ENCODE measurements at regions not wholly inside any gene's neighbourhood (a gene's known extent, or its start where the extent isn't known, plus 50 kb on each side); places are given as distances from the start of the nearest gene placed in this dataset.

GRCh38 chr7:82697897-82698296 is 254.3 kb upstream of the CACNA2D1 start:
- POLR2A ChIA-PET = no interaction called here
- WGBS (ENCODE audit: missing lambda C conversion rate) = 69% methylated on average over 3 of the region's 3 CpGs
- H3K27ac ChIP-seq = no peak overlapping the region

DNA sequence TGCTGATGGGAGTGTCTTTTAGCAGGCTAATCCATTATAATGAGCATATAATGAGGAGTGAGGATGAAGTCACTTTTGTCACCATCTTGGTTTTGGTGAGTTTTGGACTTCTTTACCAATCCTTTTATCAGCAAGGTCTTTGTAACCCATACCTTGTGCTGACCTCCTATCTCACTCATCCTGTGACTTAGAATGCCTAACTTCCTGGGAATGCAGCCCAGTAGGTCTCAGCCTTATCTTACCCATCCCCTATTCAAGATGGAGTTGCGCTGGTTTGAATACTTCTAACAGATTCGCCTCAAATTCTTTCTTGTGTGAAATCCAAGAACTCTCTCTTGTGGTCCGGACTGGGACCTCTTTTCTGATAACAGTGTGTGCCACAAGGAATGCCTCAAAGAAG is 253.1 kb upstream of the CACNA2D1 start:
- no peak for ATAC-seq
- DNase-seq (ENCODE audit: low read depth in 1 of 2, low spot score in 1 of 2) = no peak
- Histone ChIP-seq H3K9me3 (0 out of 3 replicates have a peak, but pooled peaks cover 3% of the 10 kb centered on the region), H3K27ac (no peak overlapping the region), H3K4me1 (peaks cover 20% of the 10 kb centered on the region; the same call in 2 of the 3 replicates), H3K4me2 (no peak overlapping the region), H3K4me3 (no peak overlapping the region)
- FAIRE-seq = no peak
- 97% methylated on average over 3 of the region's 3 CpGs for WGBS (ENCODE audit: missing lambda C conversion rate)
- ChIA-PET POLR2A (no interaction called here), CTCF (no interaction called here)
- TF ChIP-seq SREBF2 (IDR thresholded peaks at IDR 0.05) (no peak), CHD2 (IDR thresholded peaks at IDR 0.05; ENCODE audit: low read length, partially characterized antibody) (no peak), HOXA7 (CRISPR knock-in tag; IDR thresholded peaks at IDR 0.05) (no peak), SMC3 (IDR thresholded peaks at IDR 0.05) (no peak), EHMT2 (IDR thresholded peaks at IDR 0.05; ENCODE audit: low read depth) (no peak), TP53 (CRISPR knock-in tag; IDR thresholded peaks at IDR 0.05) (no peak), ZFP36 (IDR thresholded peaks at IDR 0.05; ENCODE audit: borderline replicate concordance, partially characterized antibody) (no peak), CHD4 (IDR thresholded peaks at IDR 0.05; ENCODE audit: borderline replicate concordance) (no peak), NPAS2 (CRISPR knock-in tag; IDR thresholded peaks at IDR 0.05; ENCODE audit: borderline replicate concordance) (no peak), NFE2L2 (conservative IDR thresholded peaks at IDR 0.05; ENCODE audit: low read length) (no peak), RFX5 (IDR thresholded peaks at IDR 0.05) (no peak), MAFK (IDR thresholded peaks at IDR 0.05; ENCODE audit: partially characterized antibody) (no peak), JUN (IDR thresholded peaks at IDR 0.05) (no peak), NR3C1 (IDR thresholded peaks at IDR 0.05) (no peak), RARB (CRISPR knock-in tag; IDR thresholded peaks at IDR 0.05) (no peak), EHF (CRISPR knock-in tag; IDR thresholded peaks at IDR 0.05) (no peak), MAZ (IDR thresholded peaks at IDR 0.05; ENCODE audit: borderline replicate concordance, low read depth, low read length) (no peak), JUNB (IDR thresholded peaks at IDR 0.05) (no peak)
- TF ChIP-seq, protein P1, sequence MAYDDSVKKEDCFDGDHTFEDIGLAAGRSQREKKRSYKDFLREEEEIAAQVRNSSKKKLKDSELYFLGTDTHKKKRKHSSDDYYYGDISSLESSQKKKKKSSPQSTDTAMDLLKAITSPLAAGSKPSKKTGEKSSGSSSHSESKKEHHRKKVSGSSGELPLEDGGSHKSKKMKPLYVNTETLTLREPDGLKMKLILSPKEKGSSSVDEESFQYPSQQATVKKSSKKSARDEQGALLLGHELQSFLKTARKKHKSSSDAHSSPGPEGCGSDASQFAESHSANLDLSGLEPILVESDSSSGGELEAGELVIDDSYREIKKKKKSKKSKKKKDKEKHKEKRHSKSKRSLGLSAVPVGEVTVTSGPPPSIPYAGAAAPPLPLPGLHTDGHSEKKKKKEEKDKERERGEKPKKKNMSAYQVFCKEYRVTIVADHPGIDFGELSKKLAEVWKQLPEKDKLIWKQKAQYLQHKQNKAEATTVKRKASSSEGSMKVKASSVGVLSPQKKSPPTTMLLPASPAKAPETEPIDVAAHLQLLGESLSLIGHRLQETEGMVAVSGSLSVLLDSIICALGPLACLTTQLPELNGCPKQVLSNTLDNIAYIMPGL (CRISPR knock-in tag; IDR thresholded peaks at IDR 0.05; ENCODE audit: borderline replicate concordance) = no peak
- TF ChIP-seq, protein P2, sequence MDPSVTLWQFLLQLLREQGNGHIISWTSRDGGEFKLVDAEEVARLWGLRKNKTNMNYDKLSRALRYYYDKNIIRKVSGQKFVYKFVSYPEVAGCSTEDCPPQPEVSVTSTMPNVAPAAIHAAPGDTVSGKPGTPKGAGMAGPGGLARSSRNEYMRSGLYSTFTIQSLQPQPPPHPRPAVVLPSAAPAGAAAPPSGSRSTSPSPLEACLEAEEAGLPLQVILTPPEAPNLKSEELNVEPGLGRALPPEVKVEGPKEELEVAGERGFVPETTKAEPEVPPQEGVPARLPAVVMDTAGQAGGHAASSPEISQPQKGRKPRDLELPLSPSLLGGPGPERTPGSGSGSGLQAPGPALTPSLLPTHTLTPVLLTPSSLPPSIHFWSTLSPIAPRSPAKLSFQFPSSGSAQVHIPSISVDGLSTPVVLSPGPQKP (IDR thresholded peaks at IDR 0.05; ENCODE audit: low read depth, low read length) = no peak

More at GRCh38 chr7:82697897-82698296, 254.3 kb upstream of the CACNA2D1 start:
- no peak for FAIRE-seq
- peak in 1 of 2 experiments; percentile 35 for DNase-seq (ENCODE audit: low read depth in 1 of 2, low spot score in 1 of 2)
- ATAC-seq = peak in 1 of 2 experiments; percentile 31; a peak in 1 of 6 replicates
- CTCF ChIA-PET = interaction anchor here (0.9 kb wide), 1 partner anchor 31 kb away, joined by 3 read pairs; no protein-coding TSS in a partner anchor
- H3K4me2 ChIP-seq = peak overlapping the region; percentile 28; the same call in 1 of the 3 replicates
- peaks cover 20% of the 10 kb centered on the region; the same call in 2 of the 3 replicates for H3K4me1 ChIP-seq
- no peak overlapping the region for H3K4me3 ChIP-seq
- 0 out of 3 replicates have a peak, but pooled peaks cover 3% of the 10 kb centered on the region for H3K9me3 ChIP-seq
- TF ChIP-seq RAD21 (conservative IDR thresholded peaks at IDR 0.05 in 1 of 2, IDR thresholded peaks at IDR 0.05 in 1 of 2) (no peak), FOXS1 (CRISPR knock-in tag; IDR thresholded peaks at IDR 0.05) (no peak), JUN (IDR thresholded peaks at IDR 0.05) (no peak), CBX8 (IDR thresholded peaks at IDR 0.05) (no peak), HOXB5 (CRISPR knock-in tag; IDR thresholded peaks at IDR 0.05) (no peak), TP53 (CRISPR knock-in tag; IDR thresholded peaks at IDR 0.05) (no peak), EP300 (IDR thresholded peaks at IDR 0.05) (no peak), SREBF2 (IDR thresholded peaks at IDR 0.05) (no peak), NPAS2 (CRISPR knock-in tag; IDR thresholded peaks at IDR 0.05; ENCODE audit: borderline replicate concordance) (no peak), CBX2 (IDR thresholded peaks at IDR 0.05; ENCODE audit: borderline replicate concordance, low read depth) (no peak), SMC3 (IDR thresholded peaks at IDR 0.05) (no peak), RFX5 (IDR thresholded peaks at IDR 0.05) (no peak)
- TF ChIP-seq, protein P3, sequence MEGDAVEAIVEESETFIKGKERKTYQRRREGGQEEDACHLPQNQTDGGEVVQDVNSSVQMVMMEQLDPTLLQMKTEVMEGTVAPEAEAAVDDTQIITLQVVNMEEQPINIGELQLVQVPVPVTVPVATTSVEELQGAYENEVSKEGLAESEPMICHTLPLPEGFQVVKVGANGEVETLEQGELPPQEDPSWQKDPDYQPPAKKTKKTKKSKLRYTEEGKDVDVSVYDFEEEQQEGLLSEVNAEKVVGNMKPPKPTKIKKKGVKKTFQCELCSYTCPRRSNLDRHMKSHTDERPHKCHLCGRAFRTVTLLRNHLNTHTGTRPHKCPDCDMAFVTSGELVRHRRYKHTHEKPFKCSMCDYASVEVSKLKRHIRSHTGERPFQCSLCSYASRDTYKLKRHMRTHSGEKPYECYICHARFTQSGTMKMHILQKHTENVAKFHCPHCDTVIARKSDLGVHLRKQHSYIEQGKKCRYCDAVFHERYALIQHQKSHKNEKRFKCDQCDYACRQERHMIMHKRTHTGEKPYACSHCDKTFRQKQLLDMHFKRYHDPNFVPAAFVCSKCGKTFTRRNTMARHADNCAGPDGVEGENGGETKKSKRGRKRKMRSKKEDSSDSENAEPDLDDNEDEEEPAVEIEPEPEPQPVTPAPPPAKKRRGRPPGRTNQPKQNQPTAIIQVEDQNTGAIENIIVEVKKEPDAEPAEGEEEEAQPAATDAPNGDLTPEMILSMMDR (IDR thresholded peaks at IDR 0.05) = no peak
- TF ChIP-seq, protein P4, sequence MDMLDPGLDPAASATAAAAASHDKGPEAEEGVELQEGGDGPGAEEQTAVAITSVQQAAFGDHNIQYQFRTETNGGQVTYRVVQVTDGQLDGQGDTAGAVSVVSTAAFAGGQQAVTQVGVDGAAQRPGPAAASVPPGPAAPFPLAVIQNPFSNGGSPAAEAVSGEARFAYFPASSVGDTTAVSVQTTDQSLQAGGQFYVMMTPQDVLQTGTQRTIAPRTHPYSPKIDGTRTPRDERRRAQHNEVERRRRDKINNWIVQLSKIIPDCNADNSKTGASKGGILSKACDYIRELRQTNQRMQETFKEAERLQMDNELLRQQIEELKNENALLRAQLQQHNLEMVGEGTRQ (IDR thresholded peaks at IDR 0.05) = no peak
- TF ChIP-seq, protein P5, sequence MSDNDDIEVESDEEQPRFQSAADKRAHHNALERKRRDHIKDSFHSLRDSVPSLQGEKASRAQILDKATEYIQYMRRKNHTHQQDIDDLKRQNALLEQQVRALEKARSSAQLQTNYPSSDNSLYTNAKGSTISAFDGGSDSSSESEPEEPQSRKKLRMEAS (IDR thresholded peaks at IDR 0.05) = no peak

Data from A549 (cell line).